ENCODE measurements at regions not wholly inside any gene's neighbourhood (a gene's known extent, or its start where the extent isn't known, plus 50 kb on each side); places are given as distances from the start of the nearest gene placed in this dataset.

GRCh38 chr14:105783707-105784106 is 257.3 kb downstream of the TMEM121 start:
- no peak for DNase-seq

- DNase-seq: no peak
These were observed 267.5 kb downstream of the TMEM121 start for GRCh38 chr14:105793836-105794235.

- no peak for DNase-seq
These were observed 271.2 kb downstream of the TMEM121 start for GRCh38 chr14:105797546-105797945.

GRCh38 chr14:105805701-105806100 is 279.3 kb downstream of the TMEM121 start:
- no peak for DNase-seq

GRCh38 chr14:105806568-105806967 is 280.2 kb downstream of the TMEM121 start:
- DNase-seq: no peak

GRCh38 chr14:105817971-105818711 is 291.8 kb downstream of the TMEM121 start:
- no peak for DNase-seq

GRCh38 chr14:105818712-105819005 is 292.3 kb downstream of the TMEM121 start:
- DNase-seq: no peak

GRCh38 chr14:105830171-105830570 is 303.8 kb downstream of the TMEM121 start:
- no peak for DNase-seq

- no peak for DNase-seq
These were observed 309.8 kb downstream of the TMEM121 start for GRCh38 chr14:105836160-105836559.

- DNase-seq: no peak
These were observed 310.3 kb downstream of the TMEM121 start for GRCh38 chr14:105836730-105837129.

- no peak for DNase-seq
These were observed 311.1 kb downstream of the TMEM121 start for GRCh38 chr14:105837349-105838063.

GRCh38 chr14:105838107-105838506 is 311.7 kb downstream of the TMEM121 start:
- DNase-seq: no peak

GRCh38 chr14:105838591-105839424 is 312.4 kb downstream of the TMEM121 start:
- DNase-seq: no peak

GRCh38 chr14:105839425-105840265 is 313.3 kb downstream of the TMEM121 start:
- no peak for DNase-seq

GRCh38 chr14:105840266-105841021 is 314.1 kb downstream of the TMEM121 start:
- DNase-seq: no peak

GRCh38 chr14:105841022-105842009 is 314.9 kb downstream of the TMEM121 start:
- no peak for DNase-seq

- DNase-seq: no peak
These were observed 315.7 kb downstream of the TMEM121 start for GRCh38 chr14:105842105-105842504.

- DNase-seq: no peak
These were observed 317.2 kb downstream of the TMEM121 start for GRCh38 chr14:105843444-105844046.

- no peak for DNase-seq
These were observed 317.8 kb downstream of the TMEM121 start for GRCh38 chr14:105844047-105844630.

All from left kidney (tissue), 1 donor.